ENCODE measurements at regions not wholly inside any gene's neighbourhood (a gene's known extent, or its start where the extent isn't known, plus 50 kb on each side); places are given as distances from the start of the nearest gene placed in this dataset.
"Not testable (repeated sequence)": the region's sequence is repeated elsewhere in the genome, so short reads cannot be mapped to it uniquely, and the experiment has no call there.

DNA sequence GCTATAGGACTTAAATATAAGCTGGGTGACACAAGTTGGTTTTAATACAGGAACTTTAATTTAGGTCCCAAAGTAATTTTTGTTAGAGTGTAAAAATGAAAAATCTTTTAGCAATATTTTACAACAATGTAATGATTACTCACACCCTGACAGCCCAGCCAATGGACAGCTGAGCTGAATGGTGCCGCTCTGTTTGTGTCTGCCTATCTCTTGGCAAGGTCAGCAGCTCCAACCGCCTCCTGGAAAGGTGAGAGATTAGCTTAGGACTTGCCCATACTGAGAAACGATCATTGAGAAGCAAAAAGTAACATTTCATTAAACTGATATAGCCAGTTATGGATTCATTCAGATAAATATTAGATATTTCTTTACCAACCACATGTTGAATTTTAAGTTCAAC lies 463.6 kb upstream of the CD180 start:
- Mint-ChIP-seq H3K36me3 (peaks cover 3% of the 10 kb centered on the region), H3K27ac (no peak overlapping the region), H3K27me3 (no peaks in the 10 kb centered on the region), H3K4me1 (ENCODE audit: low read depth) (no peaks in the 10 kb centered on the region), H3K4me3 (no peak overlapping the region), H3K9me3 (ENCODE audit: low read depth) (no peaks in the 10 kb centered on the region)

DNA sequence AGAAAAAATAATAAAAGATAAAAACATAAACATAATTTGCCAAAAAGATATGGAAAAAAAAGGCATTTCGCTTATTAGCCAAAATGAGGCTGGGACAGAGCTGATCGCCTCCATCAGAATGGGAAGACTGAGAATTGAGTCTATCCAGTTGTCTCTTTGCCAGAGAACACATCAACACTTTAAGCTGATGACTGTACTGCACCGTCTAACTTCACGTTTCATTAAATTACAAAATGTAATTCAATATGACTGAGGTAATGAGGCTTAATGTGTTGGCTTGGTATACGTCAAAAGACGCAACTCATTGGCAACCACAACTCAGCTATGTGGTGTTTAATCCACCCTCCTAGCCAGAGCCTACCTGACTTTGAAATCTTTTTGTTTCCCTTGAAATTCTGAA lies 462.7 kb upstream of the CD180 start:
- no peak overlapping the region for H3K4me3 Mint-ChIP-seq
- no peak overlapping the region for H3K27ac Mint-ChIP-seq
- H3K4me1 Mint-ChIP-seq (ENCODE audit: low read depth) = no peaks in the 10 kb centered on the region
- H3K9me3 Mint-ChIP-seq (ENCODE audit: low read depth) = no peaks in the 10 kb centered on the region
- H3K36me3 Mint-ChIP-seq = peaks cover 3% of the 10 kb centered on the region
- H3K27me3 Mint-ChIP-seq = no peaks in the 10 kb centered on the region

DNA sequence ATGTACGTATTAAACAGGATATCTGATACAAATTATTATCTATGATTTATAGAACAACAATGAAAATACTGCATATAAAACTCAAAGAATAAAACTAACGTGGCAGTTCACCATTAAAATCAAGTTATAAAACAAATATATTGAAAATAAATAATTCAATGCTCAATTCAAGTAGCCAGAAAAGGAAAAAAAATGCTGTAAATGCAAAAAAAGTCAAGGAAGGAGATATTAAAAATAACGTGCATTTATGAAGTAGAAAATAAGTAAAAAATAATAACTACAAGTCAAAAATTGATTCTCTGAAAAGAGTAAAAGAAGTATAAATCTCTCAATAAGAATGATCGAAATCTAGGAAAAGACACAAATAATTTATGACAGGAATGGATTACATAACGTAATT lies 460.5 kb upstream of the CD180 start:
- Mint-ChIP-seq H3K4me1 (ENCODE audit: low read depth) (no peaks in the 10 kb centered on the region), H3K27me3 (no peaks in the 10 kb centered on the region), H3K4me3 (no peak overlapping the region), H3K27ac (no peak overlapping the region), H3K9me3 (ENCODE audit: low read depth) (no peaks in the 10 kb centered on the region), H3K36me3 (no peaks in the 10 kb centered on the region)

DNA sequence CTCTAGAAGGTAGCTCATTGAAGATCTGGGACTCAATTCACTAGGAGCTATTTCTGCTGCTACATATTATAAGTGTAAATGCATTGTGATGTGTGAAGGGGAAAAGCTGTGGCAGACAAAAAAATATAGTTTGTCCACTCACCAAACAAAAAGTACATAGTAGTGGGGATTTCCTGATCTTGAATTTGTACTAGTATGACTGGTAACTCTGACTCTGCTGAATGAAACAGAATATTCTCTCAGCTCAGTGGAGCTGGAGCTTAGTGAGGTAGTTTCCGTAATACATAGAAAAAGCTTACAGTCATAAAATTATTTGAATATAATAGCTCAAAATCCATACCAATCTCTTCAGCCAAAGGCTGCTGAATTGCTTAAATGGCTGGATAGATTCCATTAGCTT lies 455.6 kb upstream of the CD180 start:
- no peaks in the 10 kb centered on the region for H3K36me3 Mint-ChIP-seq
- H3K27ac Mint-ChIP-seq = no peak overlapping the region
- no peaks in the 10 kb centered on the region for H3K4me1 Mint-ChIP-seq (ENCODE audit: low read depth)
- no peaks in the 10 kb centered on the region for H3K27me3 Mint-ChIP-seq
- no peaks in the 10 kb centered on the region for H3K9me3 Mint-ChIP-seq (ENCODE audit: low read depth)
- no peak overlapping the region for H3K4me3 Mint-ChIP-seq

DNA sequence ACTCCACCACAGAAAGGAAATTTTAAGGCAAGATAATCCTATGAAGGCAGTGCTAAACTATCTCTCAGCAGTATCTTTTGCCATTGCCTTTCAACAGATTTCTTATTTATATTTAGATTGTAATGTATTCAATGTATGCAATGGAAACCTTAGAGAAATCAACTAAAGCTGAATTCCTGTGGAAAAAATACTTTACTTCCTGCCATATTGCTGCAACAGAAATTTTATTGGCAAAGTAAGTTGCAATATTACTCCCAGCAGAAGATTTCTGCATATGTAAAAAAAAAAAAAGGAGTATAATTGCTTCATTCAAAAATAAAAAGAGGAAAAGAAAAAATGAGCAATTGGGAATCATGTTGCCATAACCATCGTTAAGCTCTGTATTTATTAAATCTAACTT lies 454.6 kb upstream of the CD180 start:
- H3K4me3 Mint-ChIP-seq = no peak overlapping the region
- H3K27ac Mint-ChIP-seq = no peak overlapping the region
- H3K27me3 Mint-ChIP-seq = no peaks in the 10 kb centered on the region
- no peaks in the 10 kb centered on the region for H3K9me3 Mint-ChIP-seq (ENCODE audit: low read depth)
- peaks cover 4% of the 10 kb centered on the region for H3K4me1 Mint-ChIP-seq (ENCODE audit: low read depth)
- no peaks in the 10 kb centered on the region for H3K36me3 Mint-ChIP-seq

DNA sequence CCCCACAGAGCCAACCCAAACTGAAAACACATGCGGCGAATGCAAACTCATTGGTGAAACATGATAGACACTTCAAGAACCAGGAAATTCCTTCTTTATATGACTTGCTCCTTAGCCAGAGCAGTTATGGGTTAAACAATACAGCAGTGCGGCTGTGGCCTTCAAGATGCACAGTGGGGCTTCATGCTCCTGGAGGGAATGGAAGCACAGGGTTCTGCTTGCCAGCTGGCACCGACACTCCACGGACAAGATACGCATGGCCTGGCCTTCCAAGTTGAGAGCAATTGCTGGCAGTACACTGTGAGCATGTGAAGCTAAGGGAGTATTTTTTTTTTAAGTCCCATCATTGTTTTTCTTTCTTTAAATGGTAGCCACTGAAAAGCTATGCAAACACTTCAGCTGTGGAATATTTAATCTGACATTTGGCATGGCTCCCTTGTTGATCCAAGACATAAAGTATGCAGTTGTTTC lies 451.6 kb upstream of the CD180 start:
- no peak overlapping the region for H3K27ac Mint-ChIP-seq
- no peaks in the 10 kb centered on the region for H3K27me3 Mint-ChIP-seq
- H3K4me1 Mint-ChIP-seq (ENCODE audit: low read depth) = peaks cover 4% of the 10 kb centered on the region
- H3K36me3 Mint-ChIP-seq = peaks cover 6% of the 10 kb centered on the region
- peaks cover 5% of the 10 kb centered on the region for H3K9me3 Mint-ChIP-seq (ENCODE audit: low read depth)
- H3K4me3 Mint-ChIP-seq = no peak overlapping the region

DNA sequence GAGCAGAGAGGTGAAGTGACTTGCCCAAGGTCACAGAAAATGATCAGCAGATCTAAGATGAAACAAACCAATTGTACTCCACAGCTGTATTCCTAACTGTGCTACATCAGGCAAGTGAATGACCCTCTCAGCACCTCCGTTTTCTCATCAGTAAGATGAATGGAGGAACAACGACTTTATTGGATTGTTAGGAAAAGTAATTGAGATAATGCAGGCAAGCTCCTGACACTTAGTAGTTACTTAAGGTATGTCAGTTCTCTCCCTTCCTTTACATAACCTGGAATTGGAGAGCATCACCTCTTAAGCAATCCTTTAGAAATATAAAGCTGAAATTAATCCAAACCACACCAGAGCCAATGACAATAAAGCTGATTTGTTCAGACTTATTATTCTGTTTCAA lies 451.2 kb upstream of the CD180 start:
- Mint-ChIP-seq H3K4me1 (ENCODE audit: low read depth) (peaks cover 4% of the 10 kb centered on the region), H3K36me3 (peaks cover 6% of the 10 kb centered on the region), H3K4me3 (no peak overlapping the region), H3K9me3 (ENCODE audit: low read depth) (peaks cover 5% of the 10 kb centered on the region), H3K27me3 (no peaks in the 10 kb centered on the region), H3K27ac (no peak overlapping the region)

DNA sequence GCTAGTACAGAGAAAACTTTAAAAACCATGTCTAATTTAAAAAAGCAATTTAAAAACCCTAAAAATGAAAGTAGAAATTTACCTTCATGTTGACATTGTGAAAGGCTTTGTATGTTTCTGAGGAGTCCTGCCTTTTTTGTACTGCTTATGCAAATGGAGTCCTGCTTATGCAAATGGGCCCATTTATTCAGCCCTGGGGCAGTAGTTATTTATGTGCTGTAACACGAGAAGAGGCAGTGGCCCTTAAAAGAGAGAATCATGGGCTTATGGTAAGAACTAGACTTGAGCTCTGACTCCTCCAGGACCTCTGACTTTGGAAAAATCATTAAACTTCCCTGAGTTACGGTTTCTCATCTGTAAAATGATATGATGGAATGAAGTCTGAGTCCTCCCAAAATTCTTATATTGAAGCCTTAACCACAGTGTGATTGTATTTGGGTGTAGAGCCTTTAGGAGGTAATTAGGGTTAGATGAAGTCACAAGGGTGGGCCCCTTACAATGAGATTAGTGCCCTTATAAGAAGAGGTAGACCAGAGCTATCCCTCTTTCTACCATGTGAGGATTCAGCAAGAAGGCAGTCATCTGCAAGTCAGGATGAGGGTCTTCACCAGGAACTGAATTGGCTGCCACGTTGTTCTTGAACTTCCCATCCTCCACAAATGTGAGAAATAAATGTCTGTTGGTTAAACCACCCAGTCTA lies 447.8 kb upstream of the CD180 start:
- Mint-ChIP-seq H3K27ac (no peak overlapping the region), H3K4me3 (no peak overlapping the region), H3K27me3 (no peaks in the 10 kb centered on the region), H3K4me1 (ENCODE audit: low read depth) (peaks cover 4% of the 10 kb centered on the region), H3K9me3 (ENCODE audit: low read depth) (peaks cover 5% of the 10 kb centered on the region), H3K36me3 (peaks cover 6% of the 10 kb centered on the region)

DNA sequence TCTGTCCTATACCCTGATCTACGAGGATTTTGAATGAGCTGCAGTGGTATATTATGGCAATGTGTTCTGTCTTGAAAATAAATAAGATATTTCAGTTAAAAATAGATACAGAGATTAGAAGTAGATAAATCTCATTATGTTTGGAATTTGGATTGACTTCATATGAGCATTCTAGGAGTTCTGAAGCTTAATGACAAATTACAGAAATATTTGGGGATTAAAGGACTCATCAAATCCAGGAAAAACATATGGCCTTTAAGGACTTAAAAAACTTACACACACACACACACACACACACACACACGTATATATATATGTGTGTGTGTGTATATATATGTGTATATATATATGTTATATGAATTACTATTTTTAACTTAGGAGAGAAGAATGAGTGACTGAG lies 446.9 kb upstream of the CD180 start:
- Mint-ChIP-seq H3K4me1 (ENCODE audit: low read depth) (peaks cover 4% of the 10 kb centered on the region), H3K9me3 (ENCODE audit: low read depth) (peaks cover 5% of the 10 kb centered on the region), H3K4me3 (no peak overlapping the region), H3K36me3 (peaks cover 6% of the 10 kb centered on the region), H3K27ac (no peak overlapping the region), H3K27me3 (no peaks in the 10 kb centered on the region)

DNA sequence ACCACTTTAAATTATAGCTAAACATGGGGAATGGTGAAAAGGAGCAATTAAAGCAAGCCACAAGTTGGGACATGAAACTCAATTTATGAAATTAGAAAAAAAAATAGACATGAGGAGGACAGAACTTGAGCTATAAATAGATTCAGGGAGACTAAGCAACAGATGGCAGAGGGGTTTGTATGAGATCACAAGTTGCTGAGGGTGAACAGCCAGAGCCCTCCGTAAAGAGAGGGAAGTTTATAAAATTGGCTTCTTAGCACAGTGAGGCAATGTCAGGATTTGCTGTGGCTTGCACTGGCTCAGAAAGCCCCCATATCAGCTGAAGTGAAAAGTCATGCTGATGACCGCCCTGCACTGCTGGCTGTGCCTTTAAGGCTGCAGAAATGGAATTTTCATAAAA lies 443.4 kb upstream of the CD180 start:
- no peaks in the 10 kb centered on the region for H3K27me3 Mint-ChIP-seq
- H3K9me3 Mint-ChIP-seq (ENCODE audit: low read depth) = peaks cover 3% of the 10 kb centered on the region
- H3K4me1 Mint-ChIP-seq (ENCODE audit: low read depth) = no peaks in the 10 kb centered on the region
- H3K36me3 Mint-ChIP-seq = peaks cover 6% of the 10 kb centered on the region
- H3K27ac Mint-ChIP-seq = no peak overlapping the region
- H3K4me3 Mint-ChIP-seq = no peak overlapping the region

DNA sequence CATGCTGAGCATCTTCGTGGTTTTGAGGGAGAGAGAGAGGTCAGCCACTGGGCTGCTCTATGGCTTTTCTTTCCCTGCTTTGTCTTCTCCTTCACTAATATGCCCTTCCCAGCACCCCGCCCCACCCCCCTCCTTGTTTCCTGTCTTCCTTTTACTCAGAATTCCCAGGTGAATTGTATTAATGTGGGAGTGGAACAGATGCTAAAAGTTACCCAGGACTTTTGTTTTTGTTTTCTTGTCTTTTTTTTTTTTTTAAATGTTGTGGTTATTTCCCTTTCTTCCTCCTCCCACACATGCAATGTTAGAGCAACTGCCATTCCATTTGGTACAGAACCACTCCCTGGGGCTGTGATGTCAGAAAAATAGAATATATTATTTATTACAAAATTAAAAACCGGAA lies 442.7 kb upstream of the CD180 start:
- H3K4me1 Mint-ChIP-seq (ENCODE audit: low read depth) = no peaks in the 10 kb centered on the region
- no peaks in the 10 kb centered on the region for H3K9me3 Mint-ChIP-seq (ENCODE audit: low read depth)
- peaks cover 6% of the 10 kb centered on the region for H3K36me3 Mint-ChIP-seq
- H3K27ac Mint-ChIP-seq = no peak overlapping the region
- H3K4me3 Mint-ChIP-seq = no peak overlapping the region
- peaks cover 2% of the 10 kb centered on the region for H3K27me3 Mint-ChIP-seq

DNA sequence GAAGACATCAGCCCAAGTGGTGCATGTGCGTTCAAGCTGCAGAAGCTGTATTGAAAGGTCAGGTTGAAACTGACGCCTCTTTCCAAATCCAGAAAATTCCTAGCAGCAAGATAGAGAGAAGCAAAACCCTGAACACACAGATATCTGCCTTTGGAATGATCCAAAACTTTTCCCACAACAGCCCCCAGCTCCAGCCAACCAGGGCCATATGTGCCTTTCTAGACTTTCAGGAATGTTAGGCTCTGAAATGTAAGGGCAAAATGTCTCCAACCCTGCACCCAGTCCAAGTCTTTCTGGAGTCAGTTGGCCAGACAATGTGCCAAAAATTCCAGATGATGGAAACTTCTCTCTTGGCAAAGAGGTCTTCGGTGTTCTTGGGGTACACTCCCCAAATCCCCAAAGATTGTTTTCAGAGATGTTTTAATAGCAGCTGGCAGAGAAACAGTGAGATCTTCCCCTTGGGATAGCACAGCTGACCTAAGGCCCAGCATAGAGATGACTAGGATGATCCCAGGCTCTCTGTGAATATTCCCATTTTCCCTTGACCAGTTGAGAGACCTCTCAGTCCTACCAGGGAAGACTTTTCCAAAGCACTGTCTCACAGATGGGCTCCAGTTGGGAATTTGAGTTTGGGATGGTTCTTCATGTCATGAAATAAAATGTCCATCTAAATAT lies 440.4 kb upstream of the CD180 start:
- Mint-ChIP-seq H3K4me3 (no peak overlapping the region), H3K27ac (no peak overlapping the region), H3K4me1 (ENCODE audit: low read depth) (no peaks in the 10 kb centered on the region), H3K27me3 (peaks cover 2% of the 10 kb centered on the region), H3K36me3 (peaks cover 6% of the 10 kb centered on the region), H3K9me3 (ENCODE audit: low read depth) (no peaks in the 10 kb centered on the region)

DNA sequence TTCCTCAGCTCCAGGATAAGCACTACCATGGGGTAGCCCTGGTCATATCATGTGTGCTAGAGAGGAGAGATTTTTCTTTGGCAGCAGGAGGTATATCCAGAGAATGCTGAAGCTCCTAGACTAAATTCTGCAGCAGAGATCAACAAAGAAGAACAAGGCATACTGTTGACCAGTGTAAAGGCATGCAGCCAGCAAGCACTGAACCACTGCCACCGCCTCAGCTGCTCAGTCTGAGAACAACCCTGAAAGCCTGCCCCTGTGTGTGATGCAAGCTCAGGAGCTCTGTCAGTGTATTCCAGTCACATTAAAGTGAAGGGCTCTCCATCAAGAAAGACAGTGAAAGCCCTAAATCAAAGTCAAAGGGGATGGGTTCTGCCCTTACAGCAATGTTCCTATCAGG lies 439.5 kb upstream of the CD180 start:
- Mint-ChIP-seq H3K9me3 (ENCODE audit: low read depth) (no peaks in the 10 kb centered on the region), H3K27me3 (peaks cover 2% of the 10 kb centered on the region), H3K4me1 (ENCODE audit: low read depth) (no peaks in the 10 kb centered on the region), H3K27ac (no peak overlapping the region), H3K36me3 (peaks cover 6% of the 10 kb centered on the region), H3K4me3 (no peak overlapping the region)

DNA sequence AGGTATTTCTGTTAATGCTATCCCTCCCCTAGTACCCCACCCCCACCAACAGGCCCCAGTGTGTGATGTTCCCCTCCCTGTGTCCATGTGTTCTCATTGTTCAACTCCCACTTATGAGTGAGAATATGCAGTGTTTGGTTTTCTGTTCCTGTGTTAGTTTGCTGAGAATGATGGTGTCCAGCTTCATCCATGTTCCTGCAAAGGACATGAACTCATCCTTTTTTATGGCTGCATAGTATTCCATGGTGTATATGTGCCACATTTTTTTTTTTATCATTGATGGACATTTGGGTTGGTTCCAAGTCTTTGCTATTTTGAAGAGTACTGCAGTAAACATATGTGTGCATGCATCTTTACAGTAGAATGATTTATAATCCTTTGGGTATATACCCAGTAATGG lies 430.5 kb upstream of the CD180 start:
- H3K4me1 Mint-ChIP-seq (ENCODE audit: low read depth); H3K27me3 Mint-ChIP-seq; H3K36me3 Mint-ChIP-seq; H3K4me3 Mint-ChIP-seq; H3K27ac Mint-ChIP-seq; H3K9me3 Mint-ChIP-seq (ENCODE audit: low read depth): not testable (repeated sequence)

DNA sequence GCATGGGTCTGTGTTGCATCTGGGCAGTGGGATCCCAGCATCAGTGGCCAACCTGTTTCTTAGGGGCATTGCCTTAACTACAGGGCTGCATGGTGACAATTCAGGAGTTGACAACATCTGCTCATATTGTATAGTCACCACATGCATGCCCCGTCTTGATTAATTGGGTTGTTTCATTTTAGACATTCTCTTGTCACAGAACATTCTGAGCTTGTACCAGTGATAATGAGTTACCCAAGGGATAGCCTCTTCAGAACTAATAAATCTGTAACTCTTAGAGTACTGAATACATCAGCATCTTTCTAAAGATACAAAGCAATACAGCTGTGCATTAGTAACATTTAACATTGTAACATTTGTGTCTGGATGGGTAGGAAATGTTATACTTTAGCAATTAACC lies 426.5 kb upstream of the CD180 start:
- Mint-ChIP-seq H3K4me3 (no peak overlapping the region), H3K27ac (no peak overlapping the region), H3K4me1 (ENCODE audit: low read depth) (no peaks in the 10 kb centered on the region), H3K36me3 (no peaks in the 10 kb centered on the region), H3K27me3 (peaks cover 2% of the 10 kb centered on the region), H3K9me3 (ENCODE audit: low read depth) (no peaks in the 10 kb centered on the region)

All from activated naive CD8-positive, alpha-beta T cell (primary cell).